HG03064 (cell line): ENCODE measurements at regions not wholly inside any gene's neighbourhood (a gene's known extent, or its start where the extent isn't known, plus 50 kb on each side); places are given as distances from the start of the nearest gene placed in this dataset.

ENCODE experiments used
- ATAC-seq: cut with Tn5 transposase; IDR thresholded peaks from one replicate; pipeline ENCODE4 v1.9.1; 2021; ENCODE audit warnings: low read depth; ENCODE audit not compliant: unreplicated experiment

DNA sequence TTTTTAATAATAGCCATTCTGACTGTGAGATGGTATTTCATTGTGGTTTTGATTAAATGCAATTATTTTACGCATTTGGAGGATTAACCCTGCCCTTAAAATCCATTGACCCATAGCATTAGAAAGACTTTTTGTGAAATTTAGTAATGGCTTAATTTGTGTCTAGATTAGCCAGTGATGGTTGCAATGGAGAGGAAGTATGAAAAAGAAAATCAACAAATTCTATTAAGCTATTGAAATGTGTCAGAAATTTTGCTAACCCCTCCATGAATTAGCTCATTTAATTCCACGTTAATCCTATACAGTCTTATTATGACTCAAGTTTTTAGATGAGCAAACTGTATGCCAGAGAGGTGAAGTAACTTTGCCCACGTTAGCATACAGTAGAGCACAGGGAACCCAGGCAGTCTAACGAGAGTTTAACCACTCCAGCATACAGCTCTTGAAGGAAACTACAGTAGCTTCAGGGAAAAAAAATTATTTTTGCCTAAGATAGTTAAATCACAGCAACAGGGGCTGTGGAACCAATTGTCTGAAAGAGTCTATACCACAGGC, 158.2 kb upstream of the PPP2R2B start:
- no peak for ATAC-seq

- no peak for ATAC-seq
Observed at GRCh38 chr5:147037515-147038205, 159.1 kb upstream of the PPP2R2B start.

DNA sequence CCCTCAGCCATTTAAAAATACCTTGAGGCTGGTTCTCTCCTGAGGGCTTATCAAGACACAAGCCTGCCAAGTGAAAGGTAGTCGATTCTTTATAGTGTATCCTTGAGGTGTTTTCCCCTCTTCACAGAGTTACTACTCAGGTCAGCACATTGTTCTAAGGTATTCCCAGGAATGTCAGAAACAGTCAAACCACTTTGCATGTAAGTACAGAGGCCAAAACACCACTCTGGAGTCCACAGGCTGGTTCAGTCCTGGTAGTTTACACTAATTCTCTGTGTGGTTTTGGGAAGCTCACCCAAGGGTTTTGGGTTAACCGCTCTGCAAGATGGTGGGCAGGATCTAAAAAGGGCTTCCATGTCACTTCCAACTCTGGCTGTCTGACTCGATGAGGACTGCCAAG, 162.3 kb upstream of the PPP2R2B start:
- no peak for ATAC-seq

DNA sequence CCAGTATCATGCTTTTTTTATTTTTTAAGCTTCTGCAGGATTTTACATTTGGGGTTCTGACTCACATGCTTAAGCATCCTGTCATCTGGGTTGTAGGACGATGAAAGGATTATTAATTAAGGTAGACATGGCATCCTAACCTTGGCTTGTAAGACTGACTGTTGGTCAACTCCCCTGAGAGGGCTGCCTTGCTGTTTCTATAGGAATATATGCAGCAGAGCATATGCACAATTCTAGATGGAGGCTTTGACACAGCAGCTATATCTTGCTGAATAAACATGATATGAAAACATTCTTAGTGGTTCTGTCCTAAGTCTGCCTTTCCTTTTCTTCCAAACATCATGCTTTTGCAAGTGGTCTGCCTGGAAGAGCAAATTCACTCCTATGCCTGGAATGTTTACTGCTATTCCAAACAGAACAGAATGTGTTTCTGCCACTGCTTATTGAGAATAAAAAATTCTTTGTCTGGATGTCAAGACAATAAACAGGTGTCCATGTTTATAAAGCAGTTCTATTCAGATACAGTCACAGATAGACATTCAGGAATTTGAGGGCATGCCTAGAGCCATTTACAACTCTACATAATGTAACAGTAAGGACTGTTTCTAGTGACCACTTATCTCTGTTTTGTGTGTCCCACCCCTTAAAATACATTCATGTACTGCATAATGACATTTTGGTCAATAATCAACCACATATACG, 166.2 kb upstream of the PPP2R2B start:
- ATAC-seq = no peak

DNA sequence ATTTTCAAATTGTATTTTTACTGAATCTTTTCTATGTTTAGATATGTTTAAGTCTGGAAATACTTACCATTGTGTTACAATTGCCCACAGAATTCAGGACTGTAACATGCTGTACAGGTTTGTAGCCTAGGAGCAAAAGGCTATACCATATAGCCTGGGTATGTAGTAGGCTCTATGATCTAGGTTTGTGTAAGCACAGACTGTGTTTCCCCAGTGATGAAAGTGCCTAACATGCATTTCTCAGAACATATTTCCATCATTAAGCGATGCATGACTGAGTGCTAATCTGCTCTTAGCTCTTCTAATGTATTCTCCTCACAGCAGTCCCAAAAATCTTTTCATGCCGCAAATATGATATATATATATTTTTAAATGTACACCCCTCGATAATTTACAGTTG, 166.7 kb upstream of the PPP2R2B start:
- no peak for ATAC-seq

DNA sequence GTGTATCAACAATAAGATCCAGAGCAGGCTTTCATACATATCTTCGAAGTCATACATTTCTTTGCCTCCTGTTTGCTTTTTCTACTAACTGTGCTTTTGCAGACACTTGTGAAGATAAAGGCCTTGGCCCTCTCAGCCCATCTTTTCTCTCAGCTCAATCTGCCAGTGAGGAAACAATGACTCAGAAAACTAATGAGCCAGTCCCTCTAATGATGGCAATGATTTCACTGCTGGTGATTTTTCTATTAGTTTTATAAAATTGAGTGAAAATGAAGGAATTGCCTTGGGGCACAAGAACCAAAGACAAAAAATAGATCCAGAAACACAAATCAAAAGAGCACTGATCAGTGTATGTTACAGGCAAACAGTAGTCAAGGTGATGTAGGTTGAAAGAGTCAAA, 167.7 kb upstream of the PPP2R2B start:
- ATAC-seq = no peak

DNA sequence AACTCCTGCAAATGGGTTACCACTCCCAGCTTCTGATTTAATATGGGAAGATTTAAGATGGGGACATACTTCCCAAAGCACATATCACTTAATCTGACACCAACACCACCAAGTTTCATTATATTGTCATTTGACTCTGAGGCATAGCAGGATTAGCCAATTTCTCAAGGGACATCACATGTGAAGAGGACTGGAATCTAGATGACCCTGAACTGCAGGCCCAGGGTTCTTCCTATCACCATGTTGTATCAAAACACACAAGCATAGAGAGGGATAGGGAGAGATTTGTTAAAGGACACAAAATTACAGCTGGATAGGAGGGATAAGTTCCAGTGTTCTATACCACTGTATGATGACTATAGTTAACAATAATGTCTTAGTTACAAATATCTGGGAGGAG, 168.3 kb upstream of the PPP2R2B start:
- no peak for ATAC-seq

- no peak for ATAC-seq
Observed at GRCh38 chr5:147049764-147050163, 171.2 kb upstream of the PPP2R2B start.

DNA sequence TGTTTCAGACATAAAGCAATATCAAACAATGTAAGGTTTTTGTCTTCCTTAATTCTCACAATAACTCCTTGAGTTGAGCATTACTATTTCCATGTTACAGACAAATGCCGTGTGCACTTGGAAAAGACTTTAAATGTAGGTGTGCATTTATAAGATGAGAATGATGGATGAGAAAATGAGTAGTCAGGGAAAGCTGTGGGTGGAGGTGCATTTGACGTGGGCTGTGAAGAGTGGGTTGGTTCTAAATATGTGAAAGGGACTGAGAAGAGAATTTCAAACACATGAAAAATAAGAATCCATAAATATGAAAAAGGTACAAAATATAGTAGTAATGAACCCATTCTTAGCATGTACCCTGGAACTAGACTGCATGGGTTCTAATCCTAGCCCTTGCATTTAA, 171.6 kb upstream of the PPP2R2B start:
- no peak for ATAC-seq

GRCh38 chr5:147051193-147051592, 172.6 kb upstream of the PPP2R2B start:
- no peak for ATAC-seq

- ATAC-seq = no peak
Observed at GRCh38 chr5:147052519-147052918, 174.0 kb upstream of the PPP2R2B start.

- no peak for ATAC-seq
Observed at GRCh38 chr5:147055089-147055826, 176.7 kb upstream of the PPP2R2B start.

DNA sequence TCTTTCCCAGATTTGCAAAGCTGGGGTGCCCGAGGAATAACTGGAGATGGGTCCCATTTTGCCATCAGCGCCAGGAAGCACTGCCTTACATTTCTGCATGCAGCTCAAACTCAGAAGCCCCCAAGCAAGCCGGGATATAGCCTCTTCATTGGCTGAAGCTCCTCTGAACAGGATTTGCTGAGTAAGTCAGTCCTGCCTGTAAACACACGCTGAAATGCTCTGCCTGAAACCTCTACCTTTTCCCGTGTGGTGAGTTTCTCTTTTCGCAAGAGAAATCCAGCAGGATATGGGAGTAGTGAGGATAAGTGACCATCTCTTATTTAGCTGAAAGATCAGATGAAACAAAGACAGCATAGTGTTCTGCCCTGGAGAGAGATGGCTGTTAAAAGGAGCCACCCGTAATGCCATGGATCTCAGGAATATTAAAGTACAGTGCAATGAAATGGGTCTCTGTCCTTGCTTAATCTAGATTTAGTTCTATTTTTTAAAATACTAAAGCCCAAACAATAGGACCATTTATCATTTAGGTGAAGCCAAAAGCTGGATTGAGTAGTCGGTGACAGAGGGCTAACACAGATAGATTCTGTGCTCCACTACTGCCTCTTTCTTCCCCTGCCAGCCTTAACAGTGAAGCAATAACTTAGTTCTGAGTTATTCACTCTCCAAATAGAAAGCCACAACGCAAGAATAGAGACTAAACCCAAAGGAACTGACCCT, 177.5 kb upstream of the PPP2R2B start:
- no peak for ATAC-seq

GRCh38 chr5:147057051-147057450, 177.8 kb upstream of the STK32A start:
- ATAC-seq = no peak

GRCh38 chr5:147061431-147061830, 173.4 kb upstream of the STK32A start:
- ATAC-seq = no peak

- no peak for ATAC-seq
Observed at GRCh38 chr5:147062427-147062826, 172.4 kb upstream of the STK32A start.

DNA sequence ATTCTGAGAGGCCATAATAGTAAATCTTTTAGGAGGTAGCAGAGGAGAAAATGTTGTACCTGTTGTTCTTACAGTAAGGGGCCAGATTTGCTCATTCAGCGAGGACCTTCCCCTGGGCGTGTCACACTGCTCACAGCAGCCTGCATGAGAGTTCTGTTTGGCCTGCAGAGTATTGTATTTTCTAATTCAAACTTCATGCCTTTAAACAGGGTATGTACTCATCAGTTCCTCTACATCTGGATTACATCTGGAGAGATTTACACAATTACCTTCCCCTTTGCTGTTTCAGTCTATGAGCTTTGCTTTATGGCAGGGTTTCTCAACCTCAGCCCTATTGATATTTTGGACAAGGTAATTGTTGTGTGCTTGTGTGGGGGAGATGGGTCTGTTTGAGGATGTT, 170.9 kb upstream of the STK32A start:
- no peak for ATAC-seq

GRCh38 chr5:147065071-147065470, 169.8 kb upstream of the STK32A start:
- ATAC-seq = no peak

DNA sequence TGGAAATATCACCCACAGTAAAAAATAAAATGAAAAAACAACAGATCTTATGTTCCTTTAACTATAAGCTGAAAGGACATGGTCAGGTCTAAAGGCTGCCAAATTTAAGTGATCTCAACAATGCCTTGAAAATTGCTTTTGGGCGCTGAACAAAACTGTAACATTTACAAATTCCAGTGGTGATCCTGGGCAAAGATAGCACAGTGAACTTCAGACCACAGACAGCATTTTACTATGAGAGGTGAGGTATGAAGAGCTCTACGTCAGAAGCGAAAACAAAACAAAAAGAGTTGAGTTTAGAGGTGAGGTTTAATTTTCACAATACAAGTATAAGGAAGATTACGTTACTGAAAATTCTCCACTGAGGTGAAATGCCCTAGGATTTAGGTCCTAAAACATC, 165.8 kb upstream of the STK32A start:
- ATAC-seq = no peak

DNA sequence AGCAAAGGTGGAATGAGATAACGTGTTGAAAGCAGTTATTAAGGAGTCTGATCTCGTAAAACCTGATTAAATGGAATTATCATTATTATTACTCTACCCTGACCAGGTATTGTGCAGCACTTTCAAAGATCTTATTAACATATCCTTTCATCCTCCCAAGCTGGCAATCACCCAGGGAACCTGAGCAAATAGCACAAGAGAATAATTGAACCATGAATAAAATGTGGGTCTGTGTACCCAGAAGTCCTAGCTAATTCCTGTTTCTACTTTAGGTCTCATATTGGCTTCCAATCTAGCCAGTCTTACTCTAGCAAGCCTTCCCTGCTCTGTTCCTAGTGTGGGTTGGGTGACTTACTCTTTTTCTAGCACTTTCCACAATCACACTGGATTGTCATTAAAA, 162.2 kb upstream of the STK32A start:
- ATAC-seq = no peak

DNA sequence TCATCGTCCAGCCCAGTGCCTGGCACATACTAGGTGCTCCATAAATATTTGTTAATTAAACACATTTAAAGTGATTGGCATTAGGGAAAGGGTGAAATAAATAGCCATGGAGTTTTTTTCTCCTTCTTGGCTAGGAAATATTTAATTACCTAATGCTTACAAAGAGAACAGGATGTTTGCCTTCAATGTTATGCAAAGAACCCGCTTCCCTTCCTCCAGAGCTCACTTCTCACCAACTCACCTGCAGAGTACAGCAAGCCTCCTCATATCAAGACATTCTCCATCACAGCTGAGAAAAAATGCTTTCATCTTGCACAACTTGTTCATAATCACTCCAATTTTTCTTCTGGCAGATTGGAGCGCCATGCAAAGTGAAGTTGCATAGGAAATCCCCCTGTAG, 161.7 kb upstream of the STK32A start:
- ATAC-seq = no peak
